ENCODE measurements at regions not wholly inside any gene's neighbourhood (a gene's known extent, or its start where the extent isn't known, plus 50 kb on each side); places are given as distances from the start of the nearest gene placed in this dataset.
"Not testable (repeated sequence)": the region's sequence is repeated elsewhere in the genome, so short reads cannot be mapped to it uniquely, and the experiment has no call there.

DNA sequence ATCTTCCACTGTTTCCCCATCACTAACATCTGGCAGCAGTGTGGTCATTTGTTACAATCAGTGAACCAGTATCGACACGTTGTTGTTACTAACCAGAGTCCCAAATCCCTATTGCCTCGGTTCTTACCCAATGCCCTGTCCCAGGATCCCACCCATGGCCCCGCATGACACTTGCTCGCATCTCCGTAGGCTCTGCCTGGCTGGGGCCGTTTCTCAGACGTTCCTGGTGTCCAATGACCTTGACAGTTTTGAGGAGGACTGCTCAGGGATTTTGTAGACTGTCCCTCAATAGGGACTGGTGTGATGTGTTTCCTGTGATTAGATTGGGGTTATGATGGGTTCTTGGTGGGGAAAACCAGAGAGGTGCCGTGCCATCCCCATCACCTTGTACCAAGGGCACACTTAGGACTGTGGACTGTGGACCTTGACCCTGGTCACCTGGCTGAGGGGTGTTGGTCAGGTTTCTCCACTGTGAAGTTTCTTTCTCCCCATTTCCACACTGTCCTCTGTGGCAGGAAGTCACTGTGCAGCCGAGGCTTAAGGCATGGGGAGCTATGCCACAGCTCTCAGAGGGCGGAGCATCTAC, 108.4 kb downstream of the ADRA2C start:
- Histone ChIP-seq H3K36me3 (no peaks in the 10 kb centered on the region), H3K9me3 (no peaks in the 10 kb centered on the region), H3K4me1 (peaks cover 0 to 11% of the 10 kb centered on the region in 2 donors), H3K27ac (no peak overlapping the region), H3K4me3 (no peak overlapping the region), H3K27me3 (peaks cover 6 to 35% of the 10 kb centered on the region in 2 donors)
- TF ChIP-seq CTCF (IDR thresholded peaks at IDR 0.05) (no peak), POLR2A (IDR thresholded peaks at IDR 0.05) (no peak)
- DNase-seq: no peak
- intact Hi-C loops (cut with DNase I; ENCODE audit: low total_unique reads): no loop called here

DNA sequence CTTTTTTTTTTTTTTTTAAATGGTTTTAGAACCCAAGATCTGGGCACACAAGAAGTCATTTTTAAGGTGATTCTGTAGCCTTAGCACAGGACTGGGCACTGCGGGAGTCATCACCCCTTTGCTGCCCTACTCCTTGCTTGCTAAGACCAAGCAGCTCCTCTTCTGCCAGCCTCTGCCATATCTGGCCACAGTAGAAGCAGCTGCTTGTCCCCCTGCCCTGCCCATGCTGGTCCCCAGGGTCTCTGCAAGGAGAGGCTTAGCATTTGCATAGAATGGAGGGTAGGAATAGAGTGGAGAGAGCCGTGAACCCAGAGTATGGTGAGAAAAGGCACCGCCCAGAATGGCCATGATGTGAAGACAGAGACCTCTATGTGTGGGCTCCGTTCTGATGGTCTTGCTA, 109.3 kb downstream of the ADRA2C start:
- TF ChIP-seq POLR2A (IDR thresholded peaks at IDR 0.05) (no peak), CTCF (IDR thresholded peaks at IDR 0.05) (no peak)
- peaks cover 0 to 16% of the 10 kb centered on the region in 2 donors for H3K4me1 ChIP-seq
- peaks cover 6 to 35% of the 10 kb centered on the region in 2 donors for H3K27me3 ChIP-seq
- no peak overlapping the region for H3K27ac ChIP-seq
- intact Hi-C loops (cut with DNase I; ENCODE audit: low total_unique reads): no loop called here
- no peak overlapping the region for H3K4me3 ChIP-seq
- no peaks in the 10 kb centered on the region for H3K36me3 ChIP-seq
- DNase-seq: peak in 1 of 2 donors; percentile 4
- no peaks in the 10 kb centered on the region for H3K9me3 ChIP-seq

DNA sequence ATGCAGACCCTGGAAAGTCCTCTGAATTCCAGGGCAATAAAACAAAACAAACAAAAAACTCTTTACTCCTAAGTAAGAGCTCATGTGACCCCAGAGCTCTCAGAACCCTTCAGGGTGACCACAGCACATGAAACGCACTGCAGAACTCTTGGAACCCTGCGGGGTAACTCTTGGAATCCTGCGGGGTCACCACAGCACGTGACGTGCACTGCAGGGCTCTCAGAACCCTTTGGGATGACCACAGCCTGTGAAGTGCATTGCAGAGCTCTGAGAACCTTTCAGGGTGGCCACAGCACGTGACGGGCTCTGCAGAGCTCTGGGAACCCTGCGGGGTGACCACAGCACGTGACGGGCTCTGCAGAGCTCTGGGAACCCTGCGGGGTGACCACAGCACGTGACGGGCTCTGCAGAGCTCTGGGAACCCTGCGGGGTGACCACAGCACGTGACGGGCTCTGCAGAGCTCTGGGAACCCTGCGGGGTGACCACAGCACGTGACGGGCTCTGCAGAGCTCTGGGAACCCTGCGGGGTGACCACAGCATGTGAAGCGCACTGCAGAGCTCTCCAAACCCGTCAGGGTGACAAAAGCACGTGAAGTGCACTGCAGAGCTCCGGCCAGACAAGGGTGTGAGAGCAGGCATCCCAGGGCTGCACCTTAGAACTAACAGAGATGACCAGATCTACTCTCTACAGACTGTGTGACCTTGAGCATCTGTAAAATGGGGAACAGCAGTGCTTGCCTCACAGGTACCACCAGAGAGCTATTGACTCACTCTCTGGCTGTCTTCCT, 110.1 kb downstream of the ADRA2C start:
- H3K27ac ChIP-seq; H3K4me3 ChIP-seq; intact Hi-C loops (cut with DNase I; ENCODE audit: low total_unique reads); H3K36me3 ChIP-seq; DNase-seq; H3K9me3 ChIP-seq: not testable (repeated sequence)
- peaks cover 5 to 35% of the 10 kb centered on the region in 2 donors for H3K27me3 ChIP-seq
- peaks cover 0 to 14% of the 10 kb centered on the region in 2 donors for H3K4me1 ChIP-seq

DNA sequence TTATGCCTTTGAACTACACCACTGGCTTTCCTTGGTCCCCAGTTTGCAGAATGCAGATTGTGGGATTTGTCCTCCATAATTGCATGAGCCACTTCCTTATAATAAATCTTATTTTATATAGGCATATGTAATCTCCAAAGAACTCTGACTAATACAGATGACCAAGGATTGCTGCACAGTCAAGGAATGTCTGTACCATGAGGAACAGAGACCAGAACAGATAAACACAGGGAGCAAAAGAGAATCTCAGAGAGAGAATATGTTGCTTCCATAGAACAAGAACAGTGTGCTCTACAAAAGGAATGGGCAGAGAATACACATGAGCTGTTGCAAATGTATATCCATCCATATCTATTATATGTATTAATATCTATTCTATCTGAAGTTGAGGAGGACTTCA, 111.1 kb downstream of the ADRA2C start:
- Histone ChIP-seq H3K27ac (no peak overlapping the region), H3K9me3 (no peaks in the 10 kb centered on the region), H3K4me3 (no peak overlapping the region), H3K27me3 (peaks cover 2 to 31% of the 10 kb centered on the region in 2 donors), H3K4me1 (peaks cover 0 to 5% of the 10 kb centered on the region in 2 donors), H3K36me3 (no peaks in the 10 kb centered on the region)
- TF ChIP-seq POLR2A (IDR thresholded peaks at IDR 0.05) (no peak), CTCF (IDR thresholded peaks at IDR 0.05) (no peak)
- DNase-seq: no peak
- intact Hi-C loops (cut with DNase I; ENCODE audit: low total_unique reads): no loop called here

- Histone ChIP-seq H3K36me3 (no peaks in the 10 kb centered on the region), H3K4me3 (no peak overlapping the region), H3K27me3 (peaks cover 2 to 26% of the 10 kb centered on the region in 2 donors), H3K27ac (no peak overlapping the region), H3K4me1 (peaks cover 0 to 5% of the 10 kb centered on the region in 2 donors), H3K9me3 (no peaks in the 10 kb centered on the region)
- intact Hi-C loops (cut with DNase I; ENCODE audit: low total_unique reads): no loop called here
- no peak for DNase-seq
- TF ChIP-seq CTCF (IDR thresholded peaks at IDR 0.05) (no peak), POLR2A (IDR thresholded peaks at IDR 0.05) (no peak)
Measured at GRCh38 chr4:3877868-3878267, 111.7 kb downstream of the ADRA2C start.
